ENCODE measurements at regions not wholly inside any gene's neighbourhood (a gene's known extent, or its start where the extent isn't known, plus 50 kb on each side); places are given as distances from the start of the nearest gene placed in this dataset.

DNA sequence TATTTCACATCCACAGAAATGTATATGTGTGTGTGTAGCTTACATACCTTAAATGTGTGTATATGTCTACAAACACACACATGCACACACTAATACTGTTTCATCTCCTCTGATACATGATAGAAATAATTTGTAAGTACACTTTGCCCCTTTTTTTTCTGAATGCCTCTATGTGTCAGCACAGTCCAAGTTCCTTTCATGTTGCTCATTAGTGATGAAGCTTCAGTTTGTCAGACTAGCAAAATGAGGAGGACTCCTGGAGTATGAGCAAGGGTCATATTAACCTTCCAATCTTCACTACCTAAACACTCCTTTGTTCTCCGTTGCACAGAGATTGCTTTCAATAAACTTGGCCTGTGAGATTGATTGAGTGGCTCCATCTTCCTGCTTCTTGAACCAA, 935.4 kb downstream of the MRPL39 start:
- H3K4me3 ChIP-seq (ENCODE audit: low read length): no peak overlapping the region
- TF ChIP-seq, protein P1, sequence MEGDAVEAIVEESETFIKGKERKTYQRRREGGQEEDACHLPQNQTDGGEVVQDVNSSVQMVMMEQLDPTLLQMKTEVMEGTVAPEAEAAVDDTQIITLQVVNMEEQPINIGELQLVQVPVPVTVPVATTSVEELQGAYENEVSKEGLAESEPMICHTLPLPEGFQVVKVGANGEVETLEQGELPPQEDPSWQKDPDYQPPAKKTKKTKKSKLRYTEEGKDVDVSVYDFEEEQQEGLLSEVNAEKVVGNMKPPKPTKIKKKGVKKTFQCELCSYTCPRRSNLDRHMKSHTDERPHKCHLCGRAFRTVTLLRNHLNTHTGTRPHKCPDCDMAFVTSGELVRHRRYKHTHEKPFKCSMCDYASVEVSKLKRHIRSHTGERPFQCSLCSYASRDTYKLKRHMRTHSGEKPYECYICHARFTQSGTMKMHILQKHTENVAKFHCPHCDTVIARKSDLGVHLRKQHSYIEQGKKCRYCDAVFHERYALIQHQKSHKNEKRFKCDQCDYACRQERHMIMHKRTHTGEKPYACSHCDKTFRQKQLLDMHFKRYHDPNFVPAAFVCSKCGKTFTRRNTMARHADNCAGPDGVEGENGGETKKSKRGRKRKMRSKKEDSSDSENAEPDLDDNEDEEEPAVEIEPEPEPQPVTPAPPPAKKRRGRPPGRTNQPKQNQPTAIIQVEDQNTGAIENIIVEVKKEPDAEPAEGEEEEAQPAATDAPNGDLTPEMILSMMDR (conservative IDR thresholded peaks at IDR 0.05; ENCODE audit: low read depth, low read length): no peak
- no peak for DNase-seq (ENCODE audit: low read depth)

DNA sequence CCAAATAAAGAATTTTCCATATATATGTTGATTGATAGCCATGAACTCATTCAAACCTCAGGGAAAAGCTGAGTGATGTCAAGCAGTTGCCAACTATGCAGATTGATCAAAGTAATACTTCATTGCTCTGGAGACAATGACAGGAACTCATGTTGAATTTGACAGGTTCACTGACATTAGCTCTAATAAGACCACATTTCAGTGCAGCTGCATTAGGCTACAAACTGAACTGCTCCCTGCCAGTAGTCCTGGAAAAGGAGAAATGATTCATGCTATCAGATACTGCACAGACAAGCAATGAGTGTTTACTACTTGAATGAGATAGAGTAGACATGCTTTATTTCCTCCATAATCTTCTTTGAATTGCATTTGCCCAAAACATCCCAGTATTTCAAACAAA, 948.4 kb downstream of the MRPL39 start:
- TF ChIP-seq, protein P1 (conservative IDR thresholded peaks at IDR 0.05; ENCODE audit: low read depth, low read length): no peak
- no peak overlapping the region for H3K4me3 ChIP-seq (ENCODE audit: low read length)
- no peak for DNase-seq (ENCODE audit: low read depth)

DNA sequence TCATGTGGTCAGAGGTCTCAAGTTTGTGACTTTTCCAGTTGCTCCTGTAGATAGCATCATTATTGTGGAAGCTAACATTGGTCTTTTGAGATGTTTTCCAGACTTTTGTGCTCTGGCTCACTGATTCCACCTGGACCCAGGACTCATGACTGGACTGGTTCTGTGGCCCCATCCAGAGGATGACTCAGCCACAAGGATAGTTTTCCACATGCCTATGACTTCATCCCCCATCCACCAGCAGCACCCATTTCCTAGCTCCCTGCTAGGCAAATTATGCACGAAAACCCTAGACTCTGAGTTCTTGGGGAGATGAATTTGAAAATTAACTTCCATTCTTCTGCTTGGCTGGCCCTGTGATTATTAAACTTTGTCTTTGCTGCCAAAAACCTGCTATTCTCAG, 949.3 kb downstream of the MRPL39 start:
- no peak overlapping the region for H3K4me3 ChIP-seq (ENCODE audit: low read length)
- TF ChIP-seq, protein P1 (conservative IDR thresholded peaks at IDR 0.05; ENCODE audit: low read depth, low read length): no peak
- DNase-seq (ENCODE audit: low read depth): no peak

DNA sequence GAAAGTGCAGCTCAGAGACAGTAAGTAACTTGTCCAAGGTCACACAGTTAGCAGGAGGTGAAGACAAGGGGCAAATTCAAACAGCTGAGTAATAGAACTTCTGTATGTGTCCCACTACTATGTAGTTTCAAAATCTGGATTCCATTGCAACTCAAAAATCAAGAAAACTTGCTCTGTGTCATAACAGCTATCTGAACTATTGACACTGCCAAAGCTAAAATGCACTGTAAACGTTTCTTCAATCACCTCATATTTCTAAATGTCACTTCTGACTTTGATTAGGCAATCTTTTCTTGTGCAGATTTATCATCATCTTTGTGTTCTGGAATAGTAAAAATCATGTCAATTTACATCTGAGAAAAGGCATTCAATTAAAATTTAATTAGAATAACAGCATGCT, 957.6 kb downstream of the MRPL39 start:
- TF ChIP-seq, protein P1 (conservative IDR thresholded peaks at IDR 0.05; ENCODE audit: low read depth, low read length): no peak
- no peak overlapping the region for H3K4me3 ChIP-seq (ENCODE audit: low read length)
- DNase-seq (ENCODE audit: low read depth): no peak

DNA sequence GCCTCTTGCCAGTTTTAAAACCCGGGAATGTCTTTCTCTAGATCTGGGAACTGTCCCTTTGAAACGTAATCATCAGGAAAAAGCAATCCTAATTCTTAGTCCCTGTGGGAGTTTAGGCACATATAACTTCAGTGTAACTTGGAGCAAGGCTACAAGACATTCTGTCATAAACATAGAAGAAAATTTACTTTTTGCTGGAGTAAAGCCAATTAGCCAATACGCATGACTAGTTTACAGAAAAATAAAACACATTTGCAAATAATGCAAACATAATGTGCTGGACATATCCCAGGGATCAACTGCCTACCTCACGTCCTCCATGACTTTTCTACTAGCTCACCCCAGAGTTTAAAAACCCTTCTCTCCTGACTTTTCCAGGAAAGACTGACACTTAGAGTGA, 970.6 kb downstream of the MRPL39 start:
- TF ChIP-seq, protein P1 (conservative IDR thresholded peaks at IDR 0.05; ENCODE audit: low read depth, low read length): no peak
- no peak overlapping the region for H3K4me3 ChIP-seq (ENCODE audit: low read length)
- DNase-seq (ENCODE audit: low read depth): no peak

DNA sequence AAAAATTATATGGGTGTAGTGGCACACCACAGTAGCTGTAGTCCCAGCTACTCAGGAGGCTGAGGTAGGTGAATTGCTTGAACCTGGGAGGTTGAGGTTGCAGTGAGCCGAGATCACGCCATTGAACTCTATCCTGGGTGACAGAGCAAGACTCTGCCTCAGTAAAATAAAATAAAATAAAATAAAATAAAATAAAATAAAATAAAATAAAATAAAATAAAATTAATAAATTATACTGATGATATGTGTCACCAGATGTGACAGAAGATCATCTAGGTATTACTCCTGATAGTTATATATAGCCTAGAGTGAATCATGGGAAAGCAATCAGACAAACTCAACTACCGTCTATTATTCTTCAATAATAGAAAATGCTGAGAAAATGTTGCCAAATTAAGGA, 972.5 kb downstream of the MRPL39 start:
- H3K4me3 ChIP-seq (ENCODE audit: low read length): no peak overlapping the region
- no peak for DNase-seq (ENCODE audit: low read depth)
- TF ChIP-seq, protein P1 (conservative IDR thresholded peaks at IDR 0.05; ENCODE audit: low read depth, low read length): no peak

DNA sequence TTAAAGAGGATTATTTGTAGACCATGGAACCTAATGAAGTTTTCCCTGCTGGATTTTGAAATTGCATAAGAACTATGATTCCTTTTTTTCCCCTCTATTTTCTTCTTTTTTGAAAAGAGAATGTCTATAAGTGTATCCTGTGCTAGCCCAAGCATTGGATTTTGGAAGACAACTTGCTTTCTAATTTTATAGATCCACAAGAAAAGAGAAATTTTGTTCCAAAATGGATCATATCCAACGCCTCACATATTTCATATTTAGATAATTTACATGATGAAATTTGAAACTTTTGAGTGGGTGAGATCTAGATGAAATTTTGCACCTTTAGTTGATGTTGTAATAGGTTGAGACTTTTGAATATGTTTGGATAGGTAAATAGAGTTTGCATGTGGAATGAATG, 978.7 kb downstream of the MRPL39 start:
- TF ChIP-seq, protein P1 (conservative IDR thresholded peaks at IDR 0.05; ENCODE audit: low read depth, low read length): no peak
- no peak for DNase-seq (ENCODE audit: low read depth)
- no peak overlapping the region for H3K4me3 ChIP-seq (ENCODE audit: low read length)

All from retinal pigment epithelial cell (primary cell).